ENCODE measurements at regions not wholly inside any gene's neighbourhood (a gene's known extent, or its start where the extent isn't known, plus 50 kb on each side); places are given as distances from the start of the nearest gene placed in this dataset.

DNA sequence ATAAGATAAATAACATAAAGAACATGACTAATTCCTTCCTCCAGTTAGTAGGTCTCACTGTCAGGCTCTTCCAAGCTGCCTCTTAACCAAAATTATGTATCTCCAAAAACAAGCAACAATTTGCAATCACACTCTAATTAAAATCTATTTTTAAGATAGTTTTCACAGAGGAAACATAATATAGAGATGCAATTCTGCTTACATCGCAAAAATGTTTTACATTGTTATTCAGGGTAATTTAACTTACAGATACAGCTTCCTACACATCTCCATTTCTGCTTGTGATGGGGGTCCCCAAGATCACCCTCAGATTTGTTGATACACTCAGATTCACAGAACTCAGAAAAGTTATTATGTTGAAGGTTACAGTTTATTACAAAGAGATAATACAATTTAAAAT lies 115.5 kb downstream of the DSC3 start:
- no peak overlapping the region for H3K27ac ChIP-seq (ENCODE audit: extremely low read length, insufficient read depth, low read length)
- no peaks in the 10 kb centered on the region for H3K36me3 ChIP-seq (replicated peaks in 1 of 2; ENCODE audit: control insufficient read depth in 1 of 2, insufficient read depth in 2 of 2, low read length in 2 of 2)
- in situ Hi-C loops (cut with HindIII; ENCODE audit: extremely low pct_ligation_motif_present, low pct_unique_long_range_greater_than_20kb): no loop called here
- H3K4me3 ChIP-seq (replicated peaks in 1 of 3; ENCODE audit: insufficient read depth in 1 of 3, low read depth in 2 of 3, low read length in 3 of 3): no peak overlapping the region
- no peaks in the 10 kb centered on the region for H3K9me3 ChIP-seq (ENCODE audit: low read length)
- BruUV-seq (replicated peaks): no TSS peak
- no peak for TF ChIP-seq PHF21A (CRISPR knock-in tag; IDR thresholded peaks at IDR 0.05)
- peak; percentile 24; the same call in 1 of the 2 replicates for TF ChIP-seq MAFF (IDR thresholded peaks at IDR 0.05; ENCODE audit: low read depth, low read length)
- TF ChIP-seq, protein P1, sequence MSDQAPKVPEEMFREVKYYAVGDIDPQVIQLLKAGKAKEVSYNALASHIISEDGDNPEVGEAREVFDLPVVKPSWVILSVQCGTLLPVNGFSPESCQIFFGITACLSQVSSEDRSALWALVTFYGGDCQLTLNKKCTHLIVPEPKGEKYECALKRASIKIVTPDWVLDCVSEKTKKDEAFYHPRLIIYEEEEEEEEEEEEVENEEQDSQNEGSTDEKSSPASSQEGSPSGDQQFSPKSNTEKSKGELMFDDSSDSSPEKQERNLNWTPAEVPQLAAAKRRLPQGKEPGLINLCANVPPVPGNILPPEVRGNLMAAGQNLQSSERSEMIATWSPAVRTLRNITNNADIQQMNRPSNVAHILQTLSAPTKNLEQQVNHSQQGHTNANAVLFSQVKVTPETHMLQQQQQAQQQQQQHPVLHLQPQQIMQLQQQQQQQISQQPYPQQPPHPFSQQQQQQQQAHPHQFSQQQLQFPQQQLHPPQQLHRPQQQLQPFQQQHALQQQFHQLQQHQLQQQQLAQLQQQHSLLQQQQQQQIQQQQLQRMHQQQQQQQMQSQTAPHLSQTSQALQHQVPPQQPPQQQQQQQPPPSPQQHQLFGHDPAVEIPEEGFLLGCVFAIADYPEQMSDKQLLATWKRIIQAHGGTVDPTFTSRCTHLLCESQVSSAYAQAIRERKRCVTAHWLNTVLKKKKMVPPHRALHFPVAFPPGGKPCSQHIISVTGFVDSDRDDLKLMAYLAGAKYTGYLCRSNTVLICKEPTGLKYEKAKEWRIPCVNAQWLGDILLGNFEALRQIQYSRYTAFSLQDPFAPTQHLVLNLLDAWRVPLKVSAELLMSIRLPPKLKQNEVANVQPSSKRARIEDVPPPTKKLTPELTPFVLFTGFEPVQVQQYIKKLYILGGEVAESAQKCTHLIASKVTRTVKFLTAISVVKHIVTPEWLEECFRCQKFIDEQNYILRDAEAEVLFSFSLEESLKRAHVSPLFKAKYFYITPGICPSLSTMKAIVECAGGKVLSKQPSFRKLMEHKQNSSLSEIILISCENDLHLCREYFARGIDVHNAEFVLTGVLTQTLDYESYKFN (CRISPR knock-in tag; conservative IDR thresholded peaks at IDR 0.05): no peak
- no peak for TF ChIP-seq KDM2A (CRISPR knock-in tag; IDR thresholded peaks at IDR 0.05; ENCODE audit: borderline replicate concordance, low read depth)
- no peak for TF ChIP-seq GMEB1 (CRISPR knock-in tag; IDR thresholded peaks at IDR 0.05; ENCODE audit: borderline replicate concordance)
- TF ChIP-seq, protein P2, sequence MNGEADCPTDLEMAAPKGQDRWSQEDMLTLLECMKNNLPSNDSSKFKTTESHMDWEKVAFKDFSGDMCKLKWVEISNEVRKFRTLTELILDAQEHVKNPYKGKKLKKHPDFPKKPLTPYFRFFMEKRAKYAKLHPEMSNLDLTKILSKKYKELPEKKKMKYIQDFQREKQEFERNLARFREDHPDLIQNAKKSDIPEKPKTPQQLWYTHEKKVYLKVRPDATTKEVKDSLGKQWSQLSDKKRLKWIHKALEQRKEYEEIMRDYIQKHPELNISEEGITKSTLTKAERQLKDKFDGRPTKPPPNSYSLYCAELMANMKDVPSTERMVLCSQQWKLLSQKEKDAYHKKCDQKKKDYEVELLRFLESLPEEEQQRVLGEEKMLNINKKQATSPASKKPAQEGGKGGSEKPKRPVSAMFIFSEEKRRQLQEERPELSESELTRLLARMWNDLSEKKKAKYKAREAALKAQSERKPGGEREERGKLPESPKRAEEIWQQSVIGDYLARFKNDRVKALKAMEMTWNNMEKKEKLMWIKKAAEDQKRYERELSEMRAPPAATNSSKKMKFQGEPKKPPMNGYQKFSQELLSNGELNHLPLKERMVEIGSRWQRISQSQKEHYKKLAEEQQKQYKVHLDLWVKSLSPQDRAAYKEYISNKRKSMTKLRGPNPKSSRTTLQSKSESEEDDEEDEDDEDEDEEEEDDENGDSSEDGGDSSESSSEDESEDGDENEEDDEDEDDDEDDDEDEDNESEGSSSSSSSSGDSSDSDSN (CRISPR knock-in tag; IDR thresholded peaks at IDR 0.05): no peak
- peak in 1 of 2 experiments; percentile 62; a peak in 2 of 4 replicates for TF ChIP-seq MAFK (conservative IDR thresholded peaks at IDR 0.05 in 1 of 2, IDR thresholded peaks at IDR 0.05 in 1 of 2; ENCODE audit: low read length in 2 of 2)
- no peak overlapping the region for H2AFZ ChIP-seq (ENCODE audit: low read length)
- H3K4me2 ChIP-seq (ENCODE audit: low read depth, low read length): no peak overlapping the region
- peaks cover 10% of the 10 kb centered on the region for H3K4me1 ChIP-seq (ENCODE audit: insufficient read depth, low read length)
- intact Hi-C loops (cut with micrococcal nuclease; ENCODE audit: unreplicated experiment): no loop called here
- no peak for DNase-seq (ENCODE audit: low spot score)
- H3K9ac ChIP-seq (ENCODE audit: insufficient read depth, low read depth, low read length): no peak overlapping the region
- ATAC-seq: no peak
- 96% methylated on average over 1 of the region's 1 CpG for WGBS (ENCODE audit: low lambda C conversion rate)
- no peaks in the 10 kb centered on the region; the same call in 1 of the 2 replicates for H4K20me1 ChIP-seq (ENCODE audit: insufficient read depth, low read length)
- H3K27me3 ChIP-seq (ENCODE audit: control insufficient read depth in 1 of 2, insufficient read depth in 2 of 2, low read length in 2 of 2): no peaks in the 10 kb centered on the region
- ChIA-PET POLR2A (no interaction called here), CTCF (ENCODE audit: low intra/inter-chr PET ratio, low total read pairs) (no interaction called here)
- FAIRE-seq: no peak
- H3K79me2 ChIP-seq (ENCODE audit: insufficient read depth, low read length): no peaks in the 10 kb centered on the region
